ENCODE measurements at regions not wholly inside any gene's neighbourhood (a gene's known extent, or its start where the extent isn't known, plus 50 kb on each side); places are given as distances from the start of the nearest gene placed in this dataset.

GRCh38 chr14:40909906-40910305 lies 696.8 kb upstream of the LRFN5 start:
- TF ChIP-seq CTCF (IDR thresholded peaks at IDR 0.05; ENCODE audit: insufficient read depth, low read length, poor library complexity, severe bottlenecking) (no peak), EZH2phosphoT487 (conservative IDR thresholded peaks at IDR 0.05; ENCODE audit: low read length) (no peak)
